HG02798 (cell line): ENCODE measurements at regions not wholly inside any gene's neighbourhood (a gene's known extent, or its start where the extent isn't known, plus 50 kb on each side); places are given as distances from the start of the nearest gene placed in this dataset.
A peak's percentile ranks its signal among the peaks of the same experiment; 100 is the strongest.

Source experiments
- ATAC-seq: cut with Tn5 transposase; IDR thresholded peaks from one replicate; pipeline ENCODE4 v1.9.1; 2021; ENCODE audit warnings: mild to moderate bottlenecking; ENCODE audit not compliant: unreplicated experiment, poor library complexity

GRCh38 chr18:5651736-5652135, 107.9 kb upstream of the EPB41L3 start:
- ATAC-seq = no peak

DNA sequence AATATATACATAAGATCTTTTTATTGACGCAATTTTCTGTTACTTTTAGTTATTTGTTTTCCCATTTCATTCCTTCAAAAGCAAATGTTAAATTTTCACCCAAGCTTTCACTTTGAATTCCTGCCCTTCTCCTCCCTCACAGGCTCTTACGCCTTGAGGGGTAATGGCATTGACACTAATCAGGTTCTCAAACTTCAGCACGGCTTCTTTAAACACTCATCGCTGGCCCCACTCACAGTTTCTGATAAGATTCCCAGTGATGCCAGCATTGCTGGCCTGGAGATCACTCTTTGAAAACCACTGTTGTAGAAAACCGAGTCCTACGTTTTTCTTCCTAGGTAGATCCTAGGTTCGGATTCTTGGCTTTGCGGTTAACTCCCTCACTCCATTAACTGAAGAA, 105.6 kb upstream of the EPB41L3 start:
- no peak for ATAC-seq

DNA sequence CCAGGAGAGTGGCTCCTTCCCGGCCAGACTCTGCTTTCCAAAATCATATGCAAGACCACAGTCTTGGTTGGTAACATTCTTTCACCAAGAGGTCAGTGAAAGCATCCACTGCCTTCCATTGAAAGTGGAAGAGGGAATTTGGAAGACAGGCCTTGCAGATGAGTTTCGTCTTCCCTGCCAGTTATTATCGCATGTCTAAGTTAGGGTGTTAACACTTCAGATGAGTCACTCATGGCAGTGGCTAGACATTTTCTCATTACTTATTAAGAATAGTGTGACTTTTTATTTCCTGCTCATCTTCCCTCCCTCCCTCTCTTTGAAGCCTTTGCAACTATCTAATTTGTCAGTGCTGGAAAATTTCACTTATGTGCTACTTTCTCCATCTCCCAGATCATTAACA, 102.9 kb upstream of the EPB41L3 start:
- no peak for ATAC-seq

DNA sequence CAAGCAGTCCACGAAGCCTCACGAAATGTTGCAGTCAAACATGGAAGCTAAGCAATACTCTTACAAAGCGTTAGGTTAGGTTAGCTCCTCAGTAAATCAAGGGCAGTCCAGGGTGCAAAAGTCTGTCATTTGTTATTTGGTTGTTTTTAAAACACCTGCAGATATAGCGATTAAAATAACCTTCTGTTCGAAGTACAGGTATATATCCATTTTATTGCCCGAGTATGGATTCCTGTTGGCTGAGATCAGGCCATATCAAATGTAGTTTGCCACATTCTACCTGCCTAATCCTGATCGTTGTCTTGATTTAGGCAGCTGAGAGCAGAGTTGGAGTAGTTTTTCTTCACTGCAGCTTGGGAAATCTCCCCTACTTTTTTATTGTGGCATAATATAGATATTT, 99.5 kb upstream of the EPB41L3 start:
- no peak for ATAC-seq

DNA sequence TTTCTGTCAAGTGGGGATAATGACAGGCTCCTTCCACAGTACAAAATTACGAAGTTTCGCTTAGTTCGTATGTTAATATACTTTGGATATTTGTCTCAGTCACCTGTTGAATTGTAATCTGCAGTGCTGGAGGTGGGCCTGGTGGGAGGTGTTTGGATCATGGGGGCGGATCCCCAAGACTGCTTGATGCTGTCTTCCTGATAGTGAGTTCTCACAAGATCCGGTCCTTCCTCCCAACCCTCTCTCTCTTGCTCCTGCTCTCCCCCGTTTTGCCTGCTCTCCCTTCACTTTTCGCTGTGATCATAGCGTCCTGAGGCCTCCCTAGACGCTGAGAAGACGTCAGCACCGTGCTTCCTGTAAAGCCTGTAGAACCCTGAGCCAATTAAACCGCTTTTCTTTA, 97.1 kb upstream of the EPB41L3 start:
- no peak for ATAC-seq

DNA sequence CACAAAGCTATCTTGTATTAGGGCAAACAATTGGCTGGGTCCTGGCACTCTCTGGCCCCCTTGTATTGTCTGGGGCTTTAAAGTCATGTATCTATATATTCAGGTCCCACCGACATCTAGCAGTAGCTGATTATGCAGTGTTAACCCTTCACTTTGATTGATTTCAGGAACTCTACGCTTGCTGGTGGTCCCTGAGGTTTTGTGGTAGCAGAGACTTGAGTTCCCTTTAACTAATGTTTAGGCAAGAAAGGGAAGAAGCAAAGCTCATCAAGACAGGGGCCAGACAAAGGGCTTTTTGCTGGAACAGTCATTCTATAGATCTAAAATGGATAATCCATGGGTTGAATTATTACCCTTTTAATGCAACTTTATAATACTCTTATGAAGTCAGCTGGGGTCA, 95.3 kb upstream of the EPB41L3 start:
- no peak for ATAC-seq

- no peak for ATAC-seq
Observed at GRCh38 chr18:5632041-5632440, 88.2 kb upstream of the EPB41L3 start.

DNA sequence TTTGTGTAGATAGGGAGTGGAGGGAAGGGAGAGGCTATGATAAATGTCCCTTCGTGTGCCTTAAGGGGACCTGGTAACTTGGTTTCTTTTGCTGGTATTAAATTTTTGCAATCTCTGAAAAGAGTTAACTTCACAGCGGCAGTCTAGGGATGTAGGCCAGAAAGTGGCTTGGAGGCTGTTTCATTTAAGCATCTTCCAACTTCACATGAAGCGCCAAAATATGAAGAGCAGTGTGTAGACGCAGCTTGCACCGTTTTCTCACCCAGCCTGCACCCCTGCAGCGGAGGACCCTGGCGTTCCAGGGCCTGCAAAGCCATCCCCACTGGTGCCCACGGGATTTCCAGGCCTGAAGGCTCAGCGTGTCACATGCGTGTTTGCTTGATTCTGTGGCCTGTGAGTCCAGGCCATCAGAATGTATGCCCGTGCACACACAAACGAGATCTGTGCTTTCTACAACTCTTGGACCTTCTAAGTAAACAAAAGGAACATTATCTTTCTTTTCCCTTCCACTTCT, 87.2 kb upstream of the EPB41L3 start:
- ATAC-seq = no peak

GRCh38 chr18:5630057-5630899, 86.5 kb upstream of the EPB41L3 start:
- ATAC-seq = peak; percentile 81

DNA sequence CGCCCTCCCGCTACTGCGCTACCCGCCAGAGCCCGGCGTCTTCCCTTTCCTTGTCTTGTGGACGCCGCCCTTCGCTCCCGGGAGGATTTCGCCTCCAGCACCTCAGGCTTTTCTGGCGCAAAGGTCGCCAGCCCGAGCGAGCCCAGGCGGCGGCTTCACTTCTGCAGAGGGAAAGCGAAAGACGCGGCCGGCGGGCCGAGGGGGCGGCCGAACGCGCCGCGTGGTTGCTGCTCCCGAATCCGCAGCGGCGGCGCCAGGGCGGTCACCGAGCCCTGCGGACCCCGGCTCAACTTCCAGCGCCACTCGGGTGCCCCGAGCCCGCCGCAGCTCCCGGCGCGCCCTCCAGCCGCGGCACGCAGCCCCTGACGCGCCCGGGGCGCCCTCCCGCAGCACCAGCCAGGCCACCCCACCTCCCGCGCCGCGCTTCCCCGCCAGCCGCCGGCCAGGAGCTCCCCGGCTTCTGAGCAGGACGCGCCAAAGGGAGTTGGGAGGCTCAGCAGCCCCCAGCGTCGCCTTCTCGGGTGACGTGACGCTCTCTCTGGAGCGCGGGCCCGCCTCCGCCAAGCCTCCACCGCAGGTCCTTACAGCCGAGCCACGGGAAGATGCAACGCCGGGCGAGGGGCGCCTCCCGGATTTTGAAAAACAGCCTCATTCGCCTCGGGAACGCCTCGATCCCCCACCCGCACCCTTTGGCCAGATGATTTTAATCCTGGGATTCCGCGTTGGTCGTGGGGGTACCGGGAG, 84.9 kb upstream of the EPB41L3 start:
- ATAC-seq = no peak

- ATAC-seq = no peak
Observed at GRCh38 chr18:5627776-5628511, 84.1 kb upstream of the EPB41L3 start.

DNA sequence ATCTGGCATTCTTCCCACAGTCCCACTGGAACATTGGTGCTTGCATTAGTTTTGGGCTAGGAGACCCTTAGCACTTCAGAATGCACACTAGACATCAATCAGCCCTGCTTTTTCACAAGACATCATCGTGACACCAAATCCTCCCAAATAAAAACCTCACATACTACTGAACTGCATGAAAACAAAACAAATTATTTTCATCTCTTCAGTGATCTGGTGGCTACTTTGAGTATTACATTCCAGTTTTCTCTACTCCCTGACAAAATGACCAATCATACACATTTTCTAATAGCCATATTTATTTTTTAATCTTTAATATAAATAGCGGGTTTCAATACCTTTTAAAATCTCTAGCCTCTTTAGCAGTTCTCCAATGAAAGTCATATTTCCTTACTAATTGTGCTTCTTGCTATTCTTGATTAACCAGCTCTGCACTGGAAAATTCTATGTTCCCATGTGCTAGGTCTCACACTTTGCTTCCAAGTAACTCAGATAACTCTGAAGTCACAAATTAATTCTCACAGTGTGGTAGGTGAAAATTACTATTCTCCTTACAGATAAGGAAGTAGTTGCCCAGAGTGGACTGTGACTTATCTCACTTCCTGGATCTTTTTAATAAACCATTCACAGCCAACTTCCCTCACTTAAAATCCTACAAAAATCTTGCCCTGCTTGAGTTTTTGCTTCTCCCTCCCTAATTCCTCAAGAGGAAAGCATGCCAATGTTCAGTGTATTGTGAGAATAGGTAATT, 82.5 kb upstream of the EPB41L3 start:
- no peak for ATAC-seq

GRCh38 chr18:5625076-5625475, 81.3 kb upstream of the EPB41L3 start:
- ATAC-seq = no peak

GRCh38 chr18:5622905-5623304, 79.1 kb upstream of the EPB41L3 start:
- ATAC-seq = no peak

DNA sequence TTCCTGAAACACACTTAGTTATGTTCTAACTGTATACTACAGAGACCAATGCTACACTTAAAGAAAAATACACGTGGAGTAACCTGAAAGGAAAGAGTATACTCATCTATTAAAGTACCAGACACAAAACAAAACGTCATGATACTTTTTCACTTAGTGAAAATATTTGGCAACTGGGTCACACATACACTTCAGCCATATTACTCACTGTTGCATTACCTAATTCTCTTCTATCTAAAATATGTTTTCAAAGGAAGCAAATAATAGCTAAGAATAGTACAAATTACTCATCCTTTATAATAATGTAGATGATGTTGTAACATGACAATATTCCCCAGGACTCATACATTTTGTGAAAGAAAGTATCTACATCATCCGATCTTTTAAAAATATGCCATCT, 76.5 kb upstream of the EPB41L3 start:
- ATAC-seq = no peak

GRCh38 chr18:5619376-5619775, 75.6 kb upstream of the EPB41L3 start:
- ATAC-seq = no peak

DNA sequence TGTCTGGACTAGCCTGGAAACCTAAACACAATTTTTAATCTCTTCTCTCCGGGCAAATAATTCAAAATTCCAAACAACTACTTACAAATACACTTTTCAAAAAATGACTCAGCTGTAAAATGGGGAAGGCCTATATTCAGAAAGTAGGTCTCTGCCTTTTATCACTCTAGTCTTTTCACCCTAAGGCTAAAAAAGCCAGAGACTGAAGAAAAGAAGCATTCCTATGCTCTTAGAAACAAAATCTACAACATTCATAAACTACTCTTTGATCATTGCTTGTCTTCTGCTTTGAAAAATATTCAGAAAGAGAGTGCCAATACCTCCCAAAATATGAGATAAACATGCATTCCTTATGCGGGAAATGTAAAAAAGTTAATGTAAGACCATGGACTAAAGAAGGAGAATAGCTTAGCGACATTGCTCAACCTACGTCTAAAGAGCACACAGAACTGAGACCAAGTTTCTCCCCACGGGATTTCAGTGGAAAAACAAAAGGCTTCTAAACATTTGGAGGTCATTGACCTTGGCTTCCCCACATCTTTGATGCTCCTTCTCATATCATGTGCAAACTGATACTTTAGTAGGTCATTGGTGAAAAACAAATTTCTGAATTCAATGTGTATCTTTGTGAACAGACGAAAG, 74.4 kb upstream of the EPB41L3 start:
- no peak for ATAC-seq

- no peak for ATAC-seq
Observed at GRCh38 chr18:5611221-5611620, 67.4 kb upstream of the EPB41L3 start.

DNA sequence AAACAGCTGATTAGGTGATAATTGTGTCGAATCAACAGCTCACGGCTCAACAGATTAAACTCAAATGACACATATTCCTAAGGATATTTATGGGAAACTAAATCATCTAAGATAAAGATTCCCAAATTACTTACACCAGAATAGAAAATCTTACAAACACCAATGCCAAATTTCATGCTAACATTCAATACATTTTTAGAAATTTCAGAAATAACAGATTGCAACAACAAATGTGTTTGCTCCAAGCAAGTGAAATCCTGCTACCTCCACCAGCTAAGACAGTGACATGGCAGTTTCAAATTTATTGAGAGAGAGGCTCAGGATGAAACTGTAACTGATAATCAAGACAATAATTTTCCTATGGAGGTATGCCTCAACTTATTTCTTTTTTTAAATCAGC, 65.0 kb upstream of the EPB41L3 start:
- no peak for ATAC-seq

DNA sequence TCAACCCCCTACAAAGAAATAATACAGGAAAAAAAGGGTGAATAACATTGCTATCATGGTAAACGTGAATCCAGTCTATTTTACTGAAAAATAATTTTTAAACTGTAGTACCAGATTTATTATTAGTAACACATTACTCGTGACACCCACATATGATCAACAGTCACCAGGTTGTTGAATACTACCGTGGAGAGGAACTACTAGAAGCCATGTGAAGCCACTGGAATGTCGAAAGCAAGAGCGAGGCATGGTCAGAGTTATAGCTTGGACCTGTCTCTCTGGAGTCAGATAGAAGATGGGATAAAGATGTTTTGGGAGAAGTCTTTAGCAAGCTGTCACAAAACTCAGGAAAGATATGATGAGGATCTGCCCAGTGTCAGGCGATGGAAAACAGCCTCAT, 63.2 kb upstream of the EPB41L3 start:
- ATAC-seq = no peak
